NCI-H1417 (cell line): ENCODE measurements at regions not wholly inside any gene's neighbourhood (a gene's known extent, or its start where the extent isn't known, plus 50 kb on each side); places are given as distances from the start of the nearest gene placed in this dataset.

Source experiments
- DNase-seq, 3 experiments: peaks; one replicate each; lab custom pipeline; 2025; lab: John Stamatoyannopoulos, UW

- no peak for DNase-seq
Measured at GRCh38 chr2:64829525-64829924, 159.7 kb upstream of the SLC1A4 start.

- peak in 2 of 3 experiments; percentile 8 to 94 for DNase-seq
Measured at GRCh38 chr2:64831134-64831976, 157.8 kb upstream of the SLC1A4 start.

DNA sequence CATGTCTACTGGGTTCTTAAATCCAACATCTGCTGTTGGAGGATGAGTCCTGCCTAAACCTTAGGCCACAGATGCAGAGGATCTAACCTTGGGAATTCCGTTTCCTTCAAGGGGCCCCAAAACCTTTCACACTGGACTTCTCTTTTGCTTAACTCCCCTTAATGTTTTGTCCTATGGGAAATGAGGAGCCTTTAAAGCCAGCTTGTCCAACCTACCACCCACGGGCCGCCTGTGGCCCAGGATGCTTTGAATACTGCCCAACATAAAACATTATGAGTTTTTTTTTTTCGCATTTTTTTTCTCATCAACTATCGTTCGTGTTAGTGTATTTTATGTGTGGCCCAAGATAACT is 157.2 kb upstream of the SLC1A4 start:
- no peak for DNase-seq

- no peak for DNase-seq
Measured at GRCh38 chr2:64832936-64833335, 156.3 kb upstream of the SLC1A4 start.

DNA sequence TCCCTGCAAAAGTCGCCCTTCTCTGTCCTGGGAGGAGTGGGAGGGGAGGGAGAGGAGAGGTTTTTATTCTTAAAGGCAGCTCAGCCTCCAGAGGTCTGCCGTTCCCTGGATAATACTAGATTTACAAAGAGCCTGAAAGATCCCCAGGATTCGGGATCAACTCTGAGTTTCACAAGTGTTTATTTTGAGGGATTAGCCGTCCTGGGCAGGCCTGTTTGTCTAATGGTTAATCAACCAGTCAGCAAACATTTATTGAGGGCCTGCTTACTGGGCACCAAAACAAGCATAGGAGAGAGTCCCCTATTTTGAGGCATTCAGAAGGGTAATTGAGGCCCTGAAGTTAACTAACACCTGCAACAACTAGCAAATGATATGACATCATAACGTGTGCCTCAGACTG is 152.6 kb upstream of the SLC1A4 start:
- no peak for DNase-seq

DNA sequence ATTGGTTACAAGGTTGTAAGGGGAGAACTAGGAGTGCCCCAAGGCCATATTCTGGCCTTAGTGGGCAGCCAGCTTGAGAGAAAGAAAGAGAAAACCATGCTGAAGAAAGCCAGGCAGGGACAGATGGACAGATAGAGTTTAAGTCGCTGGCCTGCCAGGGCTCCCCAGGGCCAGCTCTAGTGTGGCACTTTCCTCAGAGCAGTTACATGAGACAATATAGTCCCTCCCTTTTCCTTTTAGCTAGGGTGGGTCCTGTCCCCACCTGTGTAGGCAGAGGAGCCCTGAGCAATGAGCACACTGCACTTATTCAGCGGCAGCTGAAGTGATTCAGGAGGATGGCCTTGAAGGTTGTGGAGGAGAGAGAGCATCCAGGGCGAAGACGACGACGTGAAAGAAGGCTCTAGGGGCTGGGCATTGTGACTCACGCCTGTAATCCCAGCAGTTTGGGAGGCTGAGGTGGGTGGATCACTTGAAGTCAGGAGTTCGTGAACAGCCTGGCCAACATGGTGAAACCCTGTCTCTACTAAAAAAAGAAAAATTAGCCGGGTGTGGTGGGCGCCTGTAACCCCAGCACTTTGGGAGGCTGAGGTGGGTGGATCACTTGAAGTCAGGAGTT is 152.0 kb upstream of the SLC1A4 start:
- no peak for DNase-seq

DNA sequence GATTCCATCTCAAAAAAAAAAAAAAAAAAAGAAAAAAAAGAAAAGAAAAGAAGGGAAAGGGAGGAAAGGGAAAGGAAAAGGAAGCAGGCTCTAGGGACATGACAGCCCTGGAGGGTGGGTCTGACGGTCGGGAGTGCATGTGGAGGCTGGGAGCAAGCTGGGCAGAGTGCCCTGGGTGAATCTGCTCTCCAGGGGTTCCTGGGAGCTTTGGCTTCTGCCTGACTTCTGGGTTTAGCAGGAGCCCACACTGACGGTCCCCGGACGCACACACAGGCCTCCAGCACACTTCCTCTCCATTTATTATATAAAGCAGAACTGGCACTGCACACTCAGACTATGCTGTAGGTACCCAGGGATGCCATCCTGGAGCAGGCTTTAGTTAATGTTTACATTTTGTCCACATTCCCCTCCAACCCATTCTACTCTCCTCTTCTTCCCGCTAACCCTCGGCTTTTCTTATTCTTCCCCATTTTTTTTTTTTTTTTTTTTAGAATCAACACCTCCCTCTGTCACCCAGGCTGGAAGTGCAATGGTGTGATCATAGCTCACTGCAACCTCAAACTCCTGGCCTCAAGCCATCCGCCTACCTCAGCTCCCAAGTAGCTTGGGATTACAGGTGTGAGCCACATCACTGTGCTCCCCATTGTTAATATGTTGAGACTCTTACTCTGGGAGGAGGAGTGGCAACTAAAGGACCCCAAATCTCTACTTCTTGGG is 151.1 kb upstream of the SLC1A4 start:
- DNase-seq, result no peak

DNA sequence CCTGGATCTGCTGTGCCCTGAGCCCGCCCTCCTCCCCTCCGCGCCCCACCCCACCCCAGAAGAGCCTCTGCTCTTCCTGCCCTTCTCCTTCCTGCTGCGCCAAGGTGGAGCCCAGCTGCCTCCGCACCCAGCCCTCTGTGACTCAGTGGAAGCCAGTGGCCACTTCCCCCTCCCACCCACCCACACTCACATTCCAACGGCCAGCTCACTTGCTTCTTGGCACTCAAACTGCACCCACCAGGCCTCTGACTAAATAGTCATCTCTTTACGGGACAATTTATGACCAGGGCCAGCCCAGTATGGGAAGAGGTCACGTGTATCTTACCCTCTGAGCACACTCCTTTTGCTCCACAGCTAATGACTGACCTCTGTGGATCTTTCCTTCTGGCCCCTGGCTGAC is 150.4 kb upstream of the SLC1A4 start:
- no peak for DNase-seq

GRCh38 chr2:64839844-64840243 is 149.4 kb upstream of the SLC1A4 start:
- no peak for DNase-seq

GRCh38 chr2:64840426-64840881 is 148.7 kb upstream of the SLC1A4 start:
- no peak for DNase-seq

DNA sequence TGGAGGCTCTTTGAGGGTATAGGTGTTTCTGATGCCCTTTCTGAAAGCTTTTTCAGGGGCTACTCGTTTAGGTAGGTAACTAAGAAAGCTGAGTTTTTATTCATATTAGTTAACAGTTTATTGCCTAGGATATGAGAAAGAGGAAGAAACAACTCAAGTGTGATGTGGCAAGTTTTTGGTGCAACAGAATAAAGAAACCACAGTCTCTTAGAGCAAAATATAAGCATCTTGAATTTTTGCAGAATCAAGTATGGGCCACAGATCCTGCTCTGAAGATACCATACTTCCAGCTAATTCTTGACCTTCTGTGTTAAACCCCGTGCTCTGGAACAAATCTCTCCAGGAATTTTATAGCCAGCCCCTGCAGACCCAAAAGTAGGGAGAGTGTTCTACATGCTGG is 147.7 kb upstream of the SLC1A4 start:
- no peak for DNase-seq

- DNase-seq, result no peak
Measured at GRCh38 chr2:64842030-64842429, 147.2 kb upstream of the SLC1A4 start.

GRCh38 chr2:64844087-64844486 is 145.1 kb upstream of the SLC1A4 start:
- DNase-seq, result no peak

DNA sequence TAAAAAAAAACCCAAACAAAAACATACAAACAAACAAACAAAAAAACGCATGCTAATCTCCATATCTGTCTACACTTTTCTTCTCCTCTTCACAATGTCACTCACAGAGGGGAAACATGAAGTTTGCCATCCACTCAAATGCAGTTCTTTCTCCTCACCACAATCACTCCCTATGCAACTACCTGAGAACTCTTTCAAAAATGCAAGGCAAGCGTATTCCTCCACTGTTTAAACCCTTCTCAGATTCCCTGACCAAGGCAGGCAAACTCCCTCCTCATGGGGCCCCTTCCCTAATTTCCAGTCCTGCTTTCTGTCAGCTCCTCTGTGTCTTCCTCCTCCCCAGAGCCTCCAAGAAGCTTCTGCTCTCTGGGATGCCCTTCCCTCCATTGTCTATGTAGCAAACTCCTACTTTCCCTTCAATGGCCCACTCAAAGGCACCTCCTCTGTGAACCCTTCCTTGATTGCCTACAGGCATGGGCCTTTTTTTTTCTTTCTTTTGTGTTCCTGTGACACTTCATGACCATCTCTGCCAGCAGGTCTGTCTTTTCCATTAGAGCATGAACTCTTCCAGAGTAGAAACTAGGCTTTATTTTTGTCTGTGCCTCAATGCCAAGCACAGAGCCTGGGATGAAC is 143.8 kb upstream of the SLC1A4 start:
- DNase-seq, result no peak

DNA sequence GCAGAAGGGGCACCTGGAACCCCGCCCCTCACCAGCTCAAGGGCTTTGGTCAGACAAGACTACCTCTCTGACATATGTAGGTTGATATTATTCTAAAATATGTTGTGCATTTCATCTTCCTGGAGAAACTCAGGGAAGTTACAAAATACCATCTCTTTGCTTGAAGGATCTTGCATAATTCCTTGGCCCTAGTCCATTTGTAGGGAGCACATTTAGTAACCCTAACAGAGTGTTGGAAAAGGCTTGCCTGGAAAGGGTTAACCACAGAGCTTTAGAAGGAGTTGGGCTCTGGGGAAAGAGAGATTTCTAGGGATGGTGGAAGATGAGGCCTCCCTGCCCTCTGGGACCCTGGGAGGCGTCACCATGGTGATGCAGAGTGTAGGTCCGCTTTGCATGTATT is 143.0 kb upstream of the SLC1A4 start:
- DNase-seq, result no peak

GRCh38 chr2:64847930-64848329 is 141.3 kb upstream of the SLC1A4 start:
- DNase-seq, result no peak

DNA sequence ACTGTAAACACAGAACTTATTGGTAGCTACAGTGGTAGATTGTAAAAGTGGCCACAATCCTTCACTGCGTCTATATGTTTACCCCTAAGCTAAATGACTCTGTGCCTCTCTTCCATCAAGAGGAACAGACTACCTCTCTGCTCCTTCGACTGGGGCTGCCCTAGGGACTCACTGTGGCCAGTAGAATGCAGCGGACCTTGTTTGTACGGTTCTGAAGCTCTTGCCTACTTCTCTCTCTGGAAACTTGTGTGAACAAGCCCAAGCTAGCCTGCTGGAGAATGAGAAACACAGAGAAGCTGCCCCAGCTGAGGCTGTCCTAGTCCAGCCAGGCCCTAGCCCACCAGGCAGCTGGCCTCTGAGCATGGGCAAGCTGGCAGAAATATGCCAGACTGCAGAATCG is 140.8 kb upstream of the SLC1A4 start:
- no peak for DNase-seq

DNA sequence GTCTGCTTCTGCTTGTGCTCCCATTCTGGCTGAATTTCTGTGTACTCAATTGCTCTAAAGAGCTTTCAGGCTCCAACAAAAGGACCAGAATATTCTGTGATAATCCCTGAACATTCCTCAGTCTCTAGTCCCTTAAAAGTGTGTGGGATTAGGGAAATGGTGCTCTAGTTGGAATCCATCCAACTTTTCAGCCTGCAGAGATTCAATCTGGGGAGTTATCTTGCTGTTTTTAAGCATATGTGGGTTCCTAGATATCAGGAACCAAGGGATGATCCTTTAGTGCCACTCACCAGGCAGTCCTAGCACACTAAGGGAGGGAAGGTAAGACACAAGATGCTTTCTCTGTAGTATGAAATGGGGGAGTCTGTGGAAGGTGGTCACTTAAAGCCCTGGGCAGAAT is 140.3 kb upstream of the SLC1A4 start:
- no peak for DNase-seq

DNA sequence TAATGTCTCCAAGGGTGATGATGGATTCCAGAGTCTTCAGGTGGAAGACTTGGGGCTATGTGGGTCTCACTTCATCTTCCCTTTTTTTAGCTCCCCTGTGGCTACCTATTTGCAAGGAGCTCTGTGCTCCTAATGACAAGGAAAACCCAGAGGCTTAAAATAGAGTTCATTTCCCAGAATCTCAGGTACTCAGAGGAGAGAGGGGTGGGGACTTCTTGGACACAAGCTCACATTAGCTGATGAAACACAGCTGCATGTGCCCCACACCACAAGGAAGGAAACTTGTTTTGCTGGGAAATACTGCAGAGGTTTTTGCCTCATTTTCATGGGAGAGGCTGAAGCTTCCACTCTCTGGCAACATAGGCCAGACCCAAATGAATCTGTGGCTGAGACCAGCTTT is 138.6 kb upstream of the SLC1A4 start:
- no peak for DNase-seq

DNA sequence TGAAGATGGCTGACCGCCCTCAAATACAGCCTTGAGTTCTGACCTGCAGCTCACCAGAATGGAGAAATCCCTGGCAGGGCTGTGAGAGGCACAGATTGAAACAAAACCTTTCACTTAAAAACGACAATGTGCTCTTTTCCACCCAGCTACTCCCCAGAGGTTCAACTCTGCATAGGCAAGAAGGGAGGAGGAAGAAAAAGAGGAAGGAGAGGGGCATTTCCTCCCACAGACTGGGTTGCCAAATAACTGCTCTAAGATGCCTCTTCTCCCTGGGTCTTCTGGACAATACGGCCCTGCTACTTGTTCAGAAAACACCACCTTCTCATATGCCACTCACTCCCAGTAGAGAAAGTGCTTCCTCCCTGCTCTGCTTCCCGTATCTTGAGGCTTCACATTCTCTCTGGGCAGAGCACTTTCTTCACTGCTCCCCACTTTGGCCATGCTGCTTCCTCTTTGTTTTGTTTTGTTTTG is 136.4 kb upstream of the SLC1A4 start:
- DNase-seq, result no peak

DNA sequence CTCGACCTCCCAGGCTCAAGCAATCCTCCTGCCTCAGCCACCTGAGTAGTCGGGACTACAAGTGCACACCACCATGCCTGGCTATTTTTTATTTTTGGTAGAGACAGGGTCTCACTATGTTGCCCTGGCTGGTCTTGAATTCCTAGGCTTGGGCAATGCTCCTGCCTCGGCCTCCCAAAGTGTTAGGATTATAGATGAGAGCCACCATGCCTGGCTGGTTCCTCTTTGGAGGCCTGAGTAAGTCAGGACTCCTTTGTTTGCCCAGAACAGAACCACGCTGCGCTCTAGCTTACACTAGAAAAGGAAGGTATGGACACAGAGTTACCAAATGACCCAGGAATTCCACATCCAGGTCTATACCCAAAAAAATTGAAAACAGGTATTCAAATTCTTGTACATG is 135.9 kb upstream of the SLC1A4 start:
- DNase-seq, result no peak

DNA sequence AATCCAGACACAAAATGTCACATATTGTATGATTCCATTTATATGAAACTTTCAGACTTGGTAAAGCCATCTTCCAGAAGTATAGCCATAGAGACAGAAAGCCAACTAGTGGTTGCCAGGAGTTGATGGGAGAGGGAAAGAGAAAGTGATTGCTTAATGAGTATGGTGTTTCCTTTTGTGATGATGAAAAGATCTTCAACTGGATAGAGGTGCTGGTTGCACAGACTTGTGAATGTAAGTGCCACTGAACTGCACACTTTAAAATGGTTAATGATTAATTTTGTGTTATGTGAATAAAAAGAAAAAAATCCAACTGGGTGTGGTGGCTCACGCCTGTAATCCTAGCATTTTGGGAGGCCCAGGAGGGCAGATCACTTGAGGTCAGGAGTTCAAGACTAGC is 135.3 kb upstream of the SLC1A4 start:
- no peak for DNase-seq
